Activated T-cell treated with anti-CD3 and anti-CD28 coated beads for 24 hours (primary cell): ENCODE measurements at regions not wholly inside any gene's neighbourhood (a gene's known extent, or its start where the extent isn't known, plus 50 kb on each side); places are given as distances from the start of the nearest gene placed in this dataset.
"Not testable (repeated sequence)": the region's sequence is repeated elsewhere in the genome, so short reads cannot be mapped to it uniquely, and the experiment has no call there.

Experiments used
- DNase-seq: peaks from one replicate; pipeline ENCODE4 v3.0.0-alpha.2; 2020; ENCODE audit warnings: low read depth

GRCh38 chr13:34166406-34166805 lies 348.5 kb downstream of the RFC3 start:
- no peak for DNase-seq

- DNase-seq = no peak
Observed at GRCh38 chr13:34167347-34167746, 349.4 kb downstream of the RFC3 start.

- DNase-seq = no peak
Observed at GRCh38 chr13:34172048-34172447, 354.1 kb downstream of the RFC3 start.

- no peak for DNase-seq
Observed at GRCh38 chr13:34174671-34175145, 356.8 kb downstream of the RFC3 start.

GRCh38 chr13:34175551-34175950 lies 357.6 kb downstream of the RFC3 start:
- no peak for DNase-seq

GRCh38 chr13:34176633-34177032 lies 358.7 kb downstream of the RFC3 start:
- no peak for DNase-seq

GRCh38 chr13:34179481-34179880 lies 361.5 kb downstream of the RFC3 start:
- no peak for DNase-seq

GRCh38 chr13:34179927-34180326 lies 362.0 kb downstream of the RFC3 start:
- no peak for DNase-seq

- DNase-seq = not testable (repeated sequence)
Observed at GRCh38 chr13:34181256-34181655, 363.3 kb downstream of the RFC3 start.

GRCh38 chr13:34189946-34190345 lies 372.0 kb downstream of the RFC3 start:
- no peak for DNase-seq

- DNase-seq = no peak
Observed at GRCh38 chr13:34201050-34201913, 383.3 kb downstream of the RFC3 start.

- DNase-seq = no peak
Observed at GRCh38 chr13:34207334-34207733, 389.4 kb downstream of the RFC3 start.

GRCh38 chr13:34207872-34208271 lies 389.9 kb downstream of the RFC3 start:
- no peak for DNase-seq

- no peak for DNase-seq
Observed at GRCh38 chr13:34208336-34208735, 390.4 kb downstream of the RFC3 start.

GRCh38 chr13:34210341-34210740 lies 392.4 kb downstream of the RFC3 start:
- DNase-seq = no peak

- DNase-seq = no peak
Observed at GRCh38 chr13:34214686-34215085, 396.7 kb downstream of the RFC3 start.

GRCh38 chr13:34216256-34216655 lies 398.3 kb downstream of the RFC3 start:
- no peak for DNase-seq

- no peak for DNase-seq
Observed at GRCh38 chr13:34217343-34218025, 399.5 kb downstream of the RFC3 start.

- DNase-seq = no peak
Observed at GRCh38 chr13:34223984-34224383, 406.0 kb downstream of the RFC3 start.

GRCh38 chr13:34224877-34225276 lies 406.9 kb downstream of the RFC3 start:
- no peak for DNase-seq

GRCh38 chr13:34230271-34230670 lies 412.3 kb downstream of the RFC3 start:
- no peak for DNase-seq

- DNase-seq = no peak
Observed at GRCh38 chr13:34241332-34241731, 423.4 kb downstream of the RFC3 start.

GRCh38 chr13:34243403-34243802 lies 425.5 kb downstream of the RFC3 start:
- DNase-seq = no peak
